Forelimb muscle (tissue), 1 donor: ENCODE measurements at regions not wholly inside any gene's neighbourhood (a gene's known extent, or its start where the extent isn't known, plus 50 kb on each side); places are given as distances from the start of the nearest gene placed in this dataset.

ENCODE experiments used
- DNase-seq: peaks from one replicate; pipeline ENCODE4 v3.0.0-alpha.2; 2013; ENCODE audit warnings: low read depth

DNA sequence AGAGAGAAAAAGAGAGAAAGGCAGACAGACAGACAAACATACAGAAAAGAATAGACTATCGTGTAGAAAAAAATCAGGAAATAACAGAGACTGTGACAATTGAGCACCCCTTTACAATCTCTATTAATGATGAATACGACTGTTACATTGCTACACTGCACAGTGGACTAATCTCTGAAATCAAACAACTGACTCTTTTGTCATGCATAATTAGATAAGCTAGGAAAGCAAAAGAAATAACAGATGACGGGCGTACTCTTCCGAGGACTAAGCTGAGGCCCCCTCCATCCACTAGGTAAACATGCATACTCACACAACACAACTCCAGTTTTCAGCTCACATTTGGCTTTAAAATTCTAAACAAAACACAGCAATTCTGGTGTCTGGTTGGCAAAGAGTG lies 267.0 kb downstream of the NOL4 start:
- no peak for DNase-seq

DNA sequence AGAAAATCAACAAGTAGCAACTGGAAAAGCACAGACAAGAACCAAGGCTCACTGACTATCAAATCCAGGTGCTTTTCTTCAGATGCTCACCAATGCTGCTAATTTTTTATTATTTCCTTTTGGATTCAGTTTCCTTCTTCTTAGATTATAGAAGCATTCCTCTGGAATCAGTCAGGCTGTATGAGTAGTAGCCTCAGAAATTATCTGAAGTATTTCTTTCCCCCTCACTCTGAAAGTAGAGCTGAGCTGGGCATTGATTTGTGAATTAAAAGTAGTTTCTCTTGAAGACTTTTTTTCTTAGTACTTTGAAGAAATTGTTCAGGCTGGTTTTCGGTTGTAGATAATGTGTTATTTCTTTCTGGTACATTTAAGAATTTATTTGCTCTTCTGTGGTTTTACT lies 273.7 kb downstream of the NOL4 start:
- DNase-seq, result no peak

DNA sequence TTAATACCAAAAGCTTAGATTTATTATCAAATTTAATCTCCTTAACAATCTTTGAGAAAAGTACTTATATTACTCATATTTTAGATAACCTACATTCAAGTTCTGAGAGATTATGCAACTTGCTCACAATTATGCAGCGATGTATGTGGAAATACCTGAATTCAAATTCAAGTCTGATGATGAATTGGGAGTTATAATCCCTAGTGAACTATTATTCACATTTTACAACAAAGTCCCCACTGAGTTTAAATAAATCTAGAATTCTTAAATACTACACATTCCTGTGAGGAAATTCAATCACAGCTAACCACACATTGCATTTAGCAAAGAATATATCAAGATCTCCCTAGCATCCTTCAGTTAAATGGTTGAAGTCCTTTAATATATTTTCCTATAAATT lies 278.4 kb downstream of the NOL4 start:
- no peak for DNase-seq

DNA sequence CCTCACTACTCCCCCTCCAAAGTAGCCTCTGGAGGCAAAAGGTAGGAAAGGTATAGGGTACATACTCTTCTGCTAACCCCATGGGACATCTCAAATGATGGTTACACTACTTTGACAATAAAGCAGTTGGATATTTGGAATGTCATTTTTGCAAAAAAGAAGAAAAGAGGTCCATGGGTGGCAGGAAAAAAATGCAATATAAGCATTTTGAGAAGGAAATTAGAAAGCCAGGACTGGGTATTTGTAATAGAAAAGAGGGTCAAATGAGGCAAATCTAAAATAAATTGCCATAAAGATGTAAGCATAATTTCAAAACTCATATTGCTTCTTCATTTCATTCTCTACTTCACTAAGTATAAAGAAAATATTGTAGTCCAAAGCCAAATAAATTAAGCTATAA lies 280.2 kb downstream of the NOL4 start:
- no peak for DNase-seq

DNA sequence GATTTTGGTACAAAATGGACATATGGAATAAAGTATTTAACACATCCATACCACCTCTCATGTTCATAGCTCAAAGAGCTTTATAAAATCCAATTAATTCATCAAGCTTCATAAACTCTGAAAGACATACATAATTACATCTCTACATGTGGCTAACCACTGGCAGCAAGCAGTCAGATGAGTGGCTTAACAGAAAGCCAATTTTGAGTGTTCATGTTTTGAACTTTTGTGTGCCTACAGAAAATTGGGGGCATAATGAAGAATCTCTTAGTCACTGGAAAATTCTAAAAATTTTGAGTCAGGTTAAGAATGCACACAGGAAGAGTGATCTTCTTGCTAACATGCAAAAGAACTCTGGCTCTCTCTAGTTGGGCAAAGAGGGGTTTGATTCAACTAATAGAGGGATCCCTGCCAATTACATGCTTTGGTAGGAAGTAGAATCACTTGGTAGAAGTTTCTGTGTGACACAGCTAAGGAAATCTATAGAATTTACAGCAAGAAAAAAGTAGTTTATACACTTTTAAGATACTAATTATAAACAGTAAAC lies 287.4 kb downstream of the NOL4 start:
- no peak for DNase-seq

DNA sequence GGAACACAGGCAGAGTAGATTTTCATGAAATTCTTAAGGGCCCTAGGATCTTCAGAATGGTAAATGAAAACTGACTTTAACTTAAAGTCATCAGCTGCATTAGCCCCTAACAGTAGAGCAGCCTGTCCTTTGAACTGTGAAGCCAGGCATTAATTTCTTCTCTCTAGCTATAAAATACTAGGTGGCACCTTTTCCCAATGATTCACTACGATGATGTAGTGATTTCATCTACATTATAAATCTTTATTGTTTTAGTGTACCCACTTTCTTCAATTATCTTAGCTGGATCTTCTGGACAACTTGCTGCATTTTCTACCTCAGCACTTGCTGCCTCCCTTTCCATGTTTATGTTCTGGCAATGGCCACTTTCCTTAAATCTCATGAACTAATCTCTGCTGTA lies 290.5 kb downstream of the NOL4 start:
- no peak for DNase-seq

DNA sequence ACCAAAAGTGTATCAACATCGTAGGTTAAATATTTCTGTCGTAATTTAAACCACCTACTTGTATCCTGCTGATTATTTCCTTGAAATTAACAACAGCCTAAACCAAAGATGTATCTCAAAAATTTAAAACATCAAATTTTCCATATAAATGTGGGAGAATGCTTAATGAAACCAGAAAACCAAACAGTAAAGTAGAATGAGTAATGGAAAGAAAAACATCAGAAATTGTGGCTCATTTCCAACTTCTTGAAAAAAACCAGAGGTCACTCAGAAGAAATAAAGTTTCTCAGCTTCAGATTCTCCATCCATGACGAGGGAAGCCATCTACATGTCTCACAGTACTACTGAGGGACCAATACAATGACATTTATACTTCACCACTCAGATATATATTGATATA lies 296.5 kb downstream of the NOL4 start:
- DNase-seq, result peak; percentile 4

DNA sequence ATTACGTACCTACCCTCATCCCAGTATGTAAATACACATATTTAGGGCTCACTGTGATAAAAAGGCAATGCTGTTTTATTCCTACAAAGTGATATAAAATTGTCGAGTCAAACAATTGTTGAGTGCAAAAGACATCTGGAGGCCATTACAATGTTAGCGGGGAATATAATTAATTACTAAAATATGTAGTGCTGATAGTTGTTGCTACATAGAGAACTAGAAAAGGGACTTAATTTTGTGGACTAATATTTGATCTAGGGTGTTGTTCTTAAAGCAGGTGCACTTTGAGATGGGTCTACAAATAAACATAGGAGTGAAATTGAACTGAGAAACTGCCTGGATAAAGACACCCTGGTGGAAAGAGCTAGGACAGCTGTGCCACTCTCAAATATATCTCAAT lies 300.1 kb downstream of the NOL4 start:
- DNase-seq, result no peak

DNA sequence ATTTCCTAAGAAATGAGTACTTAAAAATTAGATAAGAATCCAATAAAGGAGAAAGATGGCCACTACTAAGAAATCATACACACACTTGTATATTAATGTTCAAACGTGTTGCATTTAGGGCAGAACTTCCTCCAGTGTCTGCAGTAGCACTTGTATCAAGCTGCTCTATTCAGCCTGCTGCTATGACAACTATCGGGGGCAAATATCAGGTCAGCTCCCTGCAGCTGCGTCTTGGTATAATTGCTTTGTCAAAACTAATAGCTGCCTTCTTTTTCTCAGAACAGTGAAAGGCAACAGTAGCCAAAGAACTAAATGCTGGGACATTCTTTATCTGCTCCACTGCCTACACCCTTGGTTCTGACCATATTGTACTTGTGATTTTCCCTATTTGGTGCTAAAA lies 300.7 kb downstream of the NOL4 start:
- no peak for DNase-seq

DNA sequence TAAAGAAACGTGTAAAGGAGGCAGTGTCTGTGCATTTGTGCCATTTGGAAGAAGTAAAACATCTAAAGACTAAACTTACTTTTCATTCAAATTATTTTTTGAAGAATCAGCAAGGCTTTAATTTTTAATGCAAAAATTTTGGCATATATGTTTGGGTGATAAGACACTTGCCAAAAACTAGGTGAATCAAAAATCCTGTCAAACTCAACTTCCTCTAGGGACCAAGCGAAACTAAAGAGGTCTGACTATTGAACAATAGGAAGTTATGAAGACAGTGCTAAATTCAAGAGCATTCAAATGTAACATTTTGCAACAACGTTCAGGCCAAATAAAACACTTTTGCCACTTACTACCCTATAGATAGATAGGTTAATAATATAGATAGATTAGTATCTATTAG lies 306.1 kb downstream of the NOL4 start:
- no peak for DNase-seq

DNA sequence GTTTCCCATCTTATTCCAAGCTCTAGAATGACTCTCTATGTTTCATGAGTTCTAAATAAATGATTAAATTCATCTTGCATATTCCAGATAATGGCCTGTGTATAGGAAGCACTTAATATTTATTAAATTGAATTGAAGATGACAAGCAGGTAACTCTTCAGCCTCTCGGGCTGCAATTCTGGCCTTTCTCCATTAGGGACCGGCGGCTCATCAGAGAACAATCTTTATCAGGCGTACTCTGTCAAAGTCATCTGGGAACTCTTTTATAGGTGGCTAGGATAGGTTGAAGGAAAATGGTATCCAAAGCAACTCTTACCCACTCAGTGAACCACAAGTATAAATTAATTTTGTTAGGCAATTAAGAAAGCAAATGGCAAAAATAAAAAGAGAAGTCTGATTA lies 308.5 kb downstream of the NOL4 start:
- no peak for DNase-seq

DNA sequence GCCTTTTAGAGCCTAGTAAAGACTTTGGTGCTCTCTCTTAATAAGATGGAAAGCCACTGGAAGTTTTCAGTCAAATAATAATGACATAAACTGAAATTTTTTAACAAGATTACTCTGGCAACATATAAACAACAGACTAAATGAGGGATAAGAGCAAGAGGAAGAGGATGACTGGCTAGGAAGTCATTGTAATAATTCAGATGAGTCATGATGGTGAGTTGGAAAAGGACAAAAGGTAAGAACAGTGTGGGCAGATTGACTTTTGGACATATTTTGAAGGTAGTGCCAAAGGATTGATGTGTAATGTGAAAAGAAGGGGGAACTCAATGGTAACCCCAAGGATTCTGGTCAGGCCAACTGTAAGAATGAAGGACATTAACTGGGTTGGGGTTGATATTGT lies 310.3 kb downstream of the NOL4 start:
- DNase-seq, result no peak

DNA sequence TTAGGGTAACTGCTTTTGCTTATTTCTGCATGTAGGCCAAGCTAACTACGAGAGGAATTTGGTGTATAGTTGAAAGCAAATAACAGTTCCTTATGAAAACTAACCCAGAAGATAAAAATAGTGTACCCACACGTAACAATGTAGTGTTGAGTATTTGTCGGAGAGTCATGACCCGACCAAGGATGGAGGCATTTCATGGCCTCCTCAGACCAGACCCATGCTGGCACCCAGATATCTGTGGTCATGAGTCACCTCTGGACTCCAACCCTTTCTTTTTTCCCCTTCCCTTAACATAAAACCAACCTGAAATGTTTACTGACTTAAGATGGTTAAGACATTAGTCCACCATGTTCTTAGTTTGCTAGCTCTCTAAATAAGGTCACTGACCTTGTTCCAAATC lies 318.7 kb downstream of the NOL4 start:
- DNase-seq, result no peak

DNA sequence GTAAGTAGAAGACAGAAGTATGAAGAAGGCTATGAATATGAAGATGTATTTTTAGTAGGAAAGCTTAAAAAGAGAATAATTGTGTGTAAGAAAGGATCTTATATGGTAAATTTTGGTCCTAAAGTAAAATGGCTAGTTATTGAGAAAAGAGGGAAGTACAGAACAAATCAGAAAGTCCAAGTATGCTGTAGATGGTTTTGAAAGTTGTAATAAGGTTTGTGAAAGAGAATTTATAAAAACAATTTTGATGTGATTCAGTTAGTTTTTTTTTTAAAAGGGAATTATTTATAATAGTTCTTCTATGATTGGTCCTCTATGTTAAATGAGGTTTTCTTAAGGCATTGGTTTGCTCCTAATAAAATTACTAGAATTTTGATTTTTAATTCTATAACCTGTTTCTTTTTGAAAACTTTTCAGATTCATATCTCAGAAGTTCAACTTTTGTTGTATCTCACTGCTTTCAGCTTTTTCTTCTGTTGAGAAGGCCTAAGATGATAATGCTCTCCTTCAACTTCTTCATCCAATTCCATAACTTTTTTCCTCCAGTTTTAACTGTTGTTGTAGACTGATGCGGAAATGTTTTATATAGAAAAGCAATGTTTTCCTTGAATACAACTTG lies 322.7 kb downstream of the NOL4 start:
- DNase-seq, result no peak

DNA sequence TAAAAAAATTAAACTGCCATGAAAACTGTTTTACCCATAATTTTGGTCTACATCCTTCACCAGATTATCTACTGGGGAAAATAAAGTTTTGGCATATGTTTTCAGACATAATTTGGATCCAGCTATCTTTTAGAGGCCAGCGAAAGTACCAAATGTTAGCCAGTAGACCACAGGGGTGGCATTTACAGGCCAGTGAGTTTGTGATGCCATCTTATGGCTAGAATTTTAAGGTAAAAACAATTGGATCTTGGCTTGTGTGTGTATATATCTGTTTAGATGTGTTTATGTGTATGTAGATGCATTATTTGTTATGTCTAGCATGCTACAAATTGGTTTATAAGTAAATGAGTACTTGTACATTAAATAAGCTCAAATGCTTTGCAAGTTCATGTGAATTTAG lies 322.6 kb downstream of the ASXL3 start:
- DNase-seq, result no peak

DNA sequence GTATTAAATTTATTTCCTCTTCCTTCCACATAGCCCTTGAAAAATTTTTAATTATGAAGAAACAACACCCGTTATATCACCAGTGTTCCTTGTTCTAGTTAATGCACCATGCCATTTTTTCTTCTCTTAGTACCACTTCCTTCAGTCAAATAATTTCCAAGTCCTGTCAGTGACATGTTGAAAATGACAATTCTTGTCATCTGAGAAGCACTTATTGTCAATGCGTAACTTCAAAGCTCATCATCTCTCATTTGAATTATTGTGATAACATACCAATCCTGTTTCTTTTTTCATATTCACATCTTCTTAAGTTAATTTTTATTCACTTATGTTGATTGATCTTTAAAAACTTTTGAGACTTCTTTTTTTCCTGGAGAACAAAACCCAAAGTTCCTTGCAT lies 320.4 kb downstream of the ASXL3 start:
- DNase-seq, result no peak

DNA sequence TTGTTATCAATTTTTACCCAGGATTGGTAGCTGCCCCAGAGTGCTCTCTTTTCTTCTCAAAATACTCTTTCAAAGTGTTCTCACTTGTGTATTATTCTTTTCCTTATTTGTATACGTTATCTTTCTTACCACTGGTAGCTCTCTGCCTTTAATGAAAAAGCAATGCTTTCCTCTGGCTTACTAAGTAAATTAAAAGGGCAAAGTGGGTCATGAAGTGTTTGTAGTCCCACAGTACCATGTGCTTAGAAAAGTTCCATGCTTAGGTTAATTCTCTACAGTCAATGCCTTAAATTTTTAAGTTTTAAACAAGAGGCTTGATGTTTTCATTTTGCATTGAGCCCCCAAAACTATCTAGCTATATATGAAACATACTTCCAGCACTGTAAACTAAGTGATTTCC lies 300.2 kb downstream of the ASXL3 start:
- no peak for DNase-seq

DNA sequence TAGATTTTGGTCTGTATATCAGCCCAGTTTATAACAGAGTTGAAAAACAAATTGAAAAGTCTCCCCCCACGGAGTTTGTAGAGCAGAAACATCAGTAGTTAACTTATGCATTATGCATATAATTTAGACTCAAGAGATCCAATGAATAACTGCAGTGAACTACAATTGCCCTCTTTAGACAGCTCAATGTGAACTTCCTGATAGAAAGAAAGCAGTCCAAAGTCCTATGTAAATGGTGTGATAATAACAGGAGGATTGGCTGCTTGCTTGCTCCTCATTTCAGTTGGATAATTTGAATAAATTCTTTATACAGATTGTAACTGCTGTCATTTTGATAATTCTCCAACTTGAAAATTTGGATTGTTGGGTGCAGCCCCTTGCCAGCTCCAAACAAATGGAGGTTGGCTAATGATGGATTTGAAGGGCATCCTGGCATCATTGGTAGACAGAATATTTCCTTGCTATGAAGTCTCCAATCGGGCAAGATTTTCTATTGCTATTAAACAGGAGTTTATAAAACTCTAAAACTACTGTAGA lies 297.1 kb downstream of the ASXL3 start:
- no peak for DNase-seq

DNA sequence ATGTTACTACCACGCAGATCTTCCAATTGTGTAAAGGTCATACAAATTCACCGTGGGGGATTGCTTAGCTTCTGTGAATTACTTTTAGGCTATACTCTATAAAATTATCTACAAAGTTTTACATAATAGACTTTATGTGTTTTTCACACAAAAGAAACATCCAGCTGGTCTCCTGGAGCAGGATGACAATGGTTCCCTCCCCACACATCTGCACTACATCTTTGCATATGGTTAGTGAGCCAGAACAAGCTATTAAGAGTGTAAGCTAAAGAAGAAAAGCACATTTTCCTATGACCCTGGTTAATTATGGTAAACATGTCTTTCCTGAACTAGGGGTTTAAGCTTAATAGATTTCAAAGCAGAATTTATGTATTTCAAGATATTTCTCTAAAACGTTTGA lies 295.1 kb downstream of the ASXL3 start:
- no peak for DNase-seq

DNA sequence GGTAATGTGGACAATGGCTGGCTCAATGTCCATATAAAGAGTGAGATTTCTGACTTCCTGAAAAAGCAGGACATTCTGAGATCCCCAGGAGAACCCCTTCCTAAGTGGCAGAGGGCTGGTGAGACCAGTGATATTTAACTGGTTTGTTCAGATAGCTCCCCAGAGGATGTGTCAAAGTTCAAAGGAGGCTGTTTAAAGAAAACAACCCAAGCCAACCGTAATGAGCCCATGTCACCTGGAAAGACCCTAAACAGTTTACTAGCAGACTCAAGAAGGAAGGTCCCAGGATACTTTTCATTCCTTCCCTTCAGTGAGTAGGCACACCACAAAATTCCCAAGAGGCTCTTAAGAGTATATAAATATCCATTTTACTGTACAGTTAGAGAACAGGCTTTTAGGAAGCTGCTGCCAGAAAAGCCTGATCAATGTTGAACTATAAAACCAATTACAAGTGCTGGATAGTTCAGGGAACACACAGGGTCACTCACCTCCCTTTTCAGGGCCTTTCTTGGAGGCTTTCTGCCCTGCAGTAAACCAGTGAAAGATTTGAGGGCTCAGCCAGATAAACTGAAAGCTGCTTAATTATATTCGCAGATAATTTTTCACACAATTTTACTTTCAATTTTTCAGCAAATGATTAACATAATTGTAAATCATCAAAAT lies 293.5 kb downstream of the ASXL3 start:
- no peak for DNase-seq

DNA sequence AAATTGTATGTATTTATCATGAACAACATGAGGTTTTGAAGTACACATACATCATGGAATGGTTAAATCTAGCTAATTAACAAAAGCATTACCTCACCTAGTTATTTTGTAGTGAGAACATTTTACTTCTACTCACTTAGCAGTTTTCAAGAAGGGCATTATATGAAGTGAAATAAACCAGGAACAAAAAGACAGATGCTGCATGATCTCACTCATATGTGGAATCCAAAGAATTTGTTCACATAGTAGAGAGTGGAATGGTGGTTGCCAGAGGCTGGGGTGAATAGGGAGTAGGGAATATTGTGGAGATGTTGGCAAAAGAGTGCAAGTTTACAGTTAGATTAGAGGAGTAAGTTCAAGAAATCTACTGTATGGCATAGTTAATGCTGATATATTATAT lies 292.0 kb downstream of the ASXL3 start:
- no peak for DNase-seq

DNA sequence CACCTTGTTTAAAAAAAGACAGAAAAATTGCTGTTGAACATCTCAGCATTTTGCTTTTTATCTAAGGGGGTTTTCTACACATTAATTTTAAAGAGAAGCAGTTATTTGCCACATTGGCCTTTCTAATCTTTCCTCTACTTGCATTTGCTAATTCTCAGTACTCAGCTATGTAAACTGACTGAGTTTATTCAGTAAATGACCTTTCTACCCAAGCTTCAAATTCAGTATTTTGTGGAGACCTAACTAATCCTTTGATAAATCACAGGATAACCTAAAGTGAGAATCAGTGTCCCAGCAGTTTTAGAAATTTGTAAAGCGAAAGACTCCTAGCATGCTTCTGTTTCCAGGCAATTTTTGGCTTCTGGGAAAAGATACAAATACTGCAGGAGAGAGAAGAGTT lies 288.4 kb downstream of the ASXL3 start:
- DNase-seq, result no peak

DNA sequence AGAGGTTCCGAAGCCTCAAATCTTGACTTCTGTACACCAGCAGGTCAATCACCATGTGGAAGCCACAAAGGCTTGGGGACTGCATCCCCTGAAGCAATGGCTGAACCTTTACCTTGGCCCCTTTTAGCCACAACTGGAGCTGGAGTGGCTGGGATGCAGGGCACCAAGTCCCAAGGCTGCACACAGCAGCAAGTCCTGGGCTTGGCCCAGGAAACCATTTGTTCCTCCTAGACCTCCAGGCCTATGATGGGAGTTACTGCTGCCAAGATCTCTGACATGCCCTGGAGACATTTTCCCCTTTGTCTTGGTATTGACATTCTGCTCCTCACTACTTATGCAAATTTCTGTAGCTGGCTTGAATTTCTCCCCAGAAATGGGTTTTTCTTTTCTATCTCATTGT lies 285.9 kb downstream of the ASXL3 start:
- no peak for DNase-seq

DNA sequence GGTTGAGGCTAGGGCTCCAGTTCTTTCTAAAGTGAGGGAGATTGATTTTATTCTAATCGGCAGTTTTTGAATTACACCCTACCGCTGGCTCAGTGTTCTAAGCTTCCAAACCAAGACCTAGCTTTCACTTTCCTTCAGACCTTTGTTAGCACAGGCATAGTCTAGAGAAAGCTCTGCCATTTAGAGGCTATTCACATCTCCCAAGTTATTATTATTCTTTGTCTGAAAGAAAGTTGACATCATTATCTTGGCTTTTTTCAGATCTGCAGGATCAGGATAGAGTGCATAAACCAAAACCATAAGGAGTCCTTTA lies 276.8 kb downstream of the ASXL3 start:
- DNase-seq, result no peak
